H1 (cell line): ENCODE measurements at regions not wholly inside any gene's neighbourhood (a gene's known extent, or its start where the extent isn't known, plus 50 kb on each side); places are given as distances from the start of the nearest gene placed in this dataset.

Experiments used
- CTCF ChIA-PET: fragments of 300-600 bp; sonication (Branson Sonifier 250); formaldehyde crosslinking; loops from one replicate; lab custom pipeline; 2021; ENCODE audit not compliant: partially characterized antibody; lab: Charles Lee
- POLR2A ChIA-PET: fragments of 300-600 bp; sonication (Branson Sonifier 250); formaldehyde crosslinking; loops from one replicate; lab custom pipeline; 2021; ENCODE audit warnings: inconsistent platforms; ENCODE audit not compliant: partially characterized antibody; lab: Charles Lee
- DNase-seq, 2 experiments: peaks; one replicate each; pipeline versions ENCODE4 v3.0.0 to v3.0.0-alpha.2; 2010 to 2022; ENCODE audit warnings: low spot score in 2 of 2, low read depth in 1 of 2, mixed read lengths in 1 of 2
- FAIRE-seq: peaks from 2 replicates; lab custom pipeline; 2011; peaks lifted over from hg19 to GRCh38; lab: Jason Lieb, UNC
- H2AFZ ChIP-seq: 2 replicates; pipeline ENCODE4 v1.8.1; 2012; ENCODE audit warnings: low read length, inconsistent platforms
- H2AK5ac ChIP-seq: 2 replicates; pipeline ENCODE4 v1.6.1; 2013; ENCODE audit warnings: low read depth, low read length
- H2BK120ac ChIP-seq: replicated peaks from 2 replicates; pipeline ENCODE3; 2013; ENCODE audit warnings: low read depth, low read length, inconsistent platforms
- H2BK12ac ChIP-seq: 2 replicates; pipeline ENCODE4 v1.6.1; 2013; ENCODE audit warnings: low read depth, low read length
- H2BK15ac ChIP-seq: 2 replicates; pipeline ENCODE4 v1.6.1; 2013; ENCODE audit warnings: low read length
- H2BK20ac ChIP-seq: 2 replicates; pipeline ENCODE4 v1.6.1; 2013; ENCODE audit warnings: low read length
- H2BK5ac ChIP-seq: 2 replicates; pipeline ENCODE4 v1.6.1; 2013; ENCODE audit warnings: low read depth, low read length
- H3K14ac ChIP-seq: 2 replicates; pipeline ENCODE4 v1.6.1; 2013; ENCODE audit warnings: inconsistent platforms; ENCODE audit not compliant: insufficient read length
- H3K18ac ChIP-seq: 2 replicates; pipeline ENCODE4 v1.6.1; 2013; ENCODE audit warnings: low read length; ENCODE audit errors: extremely low read depth
- H3K23ac ChIP-seq: 2 replicates; pipeline ENCODE4 v1.6.1; 2013; ENCODE audit warnings: inconsistent platforms; ENCODE audit not compliant: insufficient read length
- H3K23me2 ChIP-seq: 2 replicates; pipeline ENCODE4 v1.6.1; 2013; ENCODE audit warnings: low read depth, low read length
- H3K27ac ChIP-seq: 2 replicates; pipeline ENCODE4 v1.6.1; 2011; ENCODE audit warnings: low read depth, low read length, inconsistent platforms
- H3K27me3 ChIP-seq, 4 experiments: replicated peaks in 1 of 4; 1 replicate in 1 of 4; 2 replicates in 3 of 4; pipeline versions ENCODE4 v1.6.1 to v1.8.1; 2011 to 2013; ENCODE audit warnings: low read length in 3 of 4, mild to moderate bottlenecking in 3 of 4, inconsistent platforms in 2 of 4, mixed read lengths in 2 of 4, moderate library complexity in 1 of 4; ENCODE audit not compliant: control insufficient read depth in 3 of 4, insufficient read depth in 3 of 4; ENCODE audit errors: extremely low read depth in 1 of 4
- H3K36me3 ChIP-seq, 4 experiments: 2 replicates each; pipeline versions ENCODE4 v1.6.1 to v1.8.1; 2011 to 2013; ENCODE audit warnings: mild to moderate bottlenecking in 4 of 4, low read length in 3 of 4, moderate library complexity in 2 of 4, control low read depth in 1 of 4, inconsistent platforms in 1 of 4; ENCODE audit not compliant: insufficient read depth in 4 of 4, control insufficient read depth in 2 of 4
- H3K4ac ChIP-seq: replicated peaks from 2 replicates; pipeline ENCODE3; 2013; ENCODE audit warnings: low read length, low read depth, mixed read lengths, inconsistent platforms; ENCODE audit not compliant: insufficient read length
- H3K4me1 ChIP-seq, 4 experiments: replicated peaks in 1 of 4; 1 replicate in 1 of 4; 2 replicates in 3 of 4; pipeline versions ENCODE4 v1.6.1 to v1.8.1; 2011 to 2013; ENCODE audit warnings: low read length in 3 of 4, inconsistent platforms in 2 of 4, mixed read lengths in 1 of 4; ENCODE audit not compliant: insufficient read depth in 4 of 4, control insufficient read depth in 3 of 4
- H3K4me2 ChIP-seq, 2 experiments: 2 replicates each; pipeline versions ENCODE4 v1.6.1 to v1.8.1; 2011 to 2013; ENCODE audit warnings: low read depth in 2 of 2, low read length in 2 of 2, control low read depth in 1 of 2, inconsistent platforms in 1 of 2, mild to moderate bottlenecking in 1 of 2; ENCODE audit not compliant: insufficient read depth in 1 of 2
- H3K4me3 ChIP-seq, 4 experiments: fragments of 200-600, 300-600 bp in 1 of 4; sonication (generic), shearing (Covaris generic), sonication (Bioruptor Twin) in 1 of 4; 2 replicates each; pipeline versions ENCODE4 v1.5.1 to v1.8.1; 2011 to 2016; ENCODE audit warnings: low read length in 4 of 4, low read depth in 3 of 4, control low read depth in 2 of 4, inconsistent platforms in 2 of 4, mild to moderate bottlenecking in 2 of 4, mixed read lengths in 1 of 4, moderate library complexity in 1 of 4; ENCODE audit not compliant: insufficient read depth in 2 of 4; ENCODE audit errors: extremely low read depth in 1 of 4
- H3K56ac ChIP-seq: replicated peaks from 2 replicates; pipeline ENCODE3; 2013; ENCODE audit warnings: low read depth, mild to moderate bottlenecking, mixed read lengths, low read length, inconsistent platforms; ENCODE audit not compliant: insufficient read length
- H3K79me1 ChIP-seq: 2 replicates; pipeline ENCODE4 v1.6.1; 2013; ENCODE audit warnings: low read depth, low read length, control low read depth
- H3K79me2 ChIP-seq, 2 experiments: 2 replicates each; pipeline versions ENCODE4 v1.6.1 to v1.8.1; 2012 to 2013; ENCODE audit warnings: low read length in 2 of 2, mild to moderate bottlenecking in 2 of 2, inconsistent platforms in 1 of 2; ENCODE audit not compliant: insufficient read depth in 2 of 2, control insufficient read depth in 1 of 2
- H3K9ac ChIP-seq, 4 experiments: replicated peaks in 1 of 4; 1 replicate in 1 of 4; 2 replicates in 3 of 4; pipeline versions ENCODE4 v1.6.1 to v1.8.1; 2011 to 2013; ENCODE audit warnings: low read depth in 3 of 4, low read length in 3 of 4, control low read depth in 2 of 4, mild to moderate bottlenecking in 2 of 4, moderate library complexity in 2 of 4, inconsistent platforms in 1 of 4; ENCODE audit errors: extremely low read depth in 1 of 4
- H3K9me3 ChIP-seq, 2 experiments: 2 replicates each; pipeline versions ENCODE4 v1.6.1 to v1.8.1; 2012 to 2013; ENCODE audit warnings: mild to moderate bottlenecking in 2 of 2, moderate library complexity in 2 of 2, control low read depth in 1 of 2, inconsistent platforms in 1 of 2, low read depth in 1 of 2, low read length in 1 of 2, mixed read lengths in 1 of 2; ENCODE audit not compliant: insufficient read depth in 2 of 2
- H4K20me1 ChIP-seq, 2 experiments: replicated peaks in 1 of 2; 2 replicates each; pipeline versions ENCODE3 to v1.8.1; 2011 to 2013; ENCODE audit warnings: inconsistent platforms in 2 of 2, low read length in 2 of 2, mild to moderate bottlenecking in 1 of 2; ENCODE audit not compliant: insufficient read depth in 2 of 2, control insufficient read depth in 1 of 2
- H4K5ac ChIP-seq: 2 replicates; pipeline ENCODE4 v1.6.1; 2013; ENCODE audit warnings: low read length, low read depth, mixed read lengths, inconsistent platforms; ENCODE audit not compliant: insufficient read length
- H4K8ac ChIP-seq: 2 replicates; pipeline ENCODE4 v1.8.0; 2013; ENCODE audit warnings: mild to moderate bottlenecking, moderate library complexity, low read length, inconsistent platforms; ENCODE audit not compliant: insufficient read depth; ENCODE audit errors: extremely low read depth
- H4K91ac ChIP-seq: replicated peaks from 2 replicates; pipeline ENCODE3; 2013; ENCODE audit warnings: low read length, mixed read lengths, inconsistent platforms; ENCODE audit not compliant: insufficient read length
- FOSL1 ChIP-seq: IDR thresholded peaks from 2 replicates; pipeline ENCODE4 v1.6.1; 2011; ENCODE audit warnings: mild to moderate bottlenecking, low read depth, low read length, moderate library complexity; ENCODE audit not compliant: insufficient read depth
- WGBS, 2 experiments: shearing (Covaris generic) in 1 of 2; methylation state at CpG; one replicate each; pipeline versions ENCODE4 v1.1.6 to v1.1.7; 2013 to 2015; ENCODE audit warnings: low lambda C conversion rate in 2 of 2, mixed read lengths in 2 of 2, inconsistent platforms in 1 of 2, low coverage in 1 of 2, missing lambda C conversion rate in 1 of 2; ENCODE audit not compliant: insufficient replicate concordance in 2 of 2, insufficient coverage in 1 of 2, insufficient read length in 1 of 2; ENCODE audit errors: extremely low coverage in 1 of 2, missing lambda C conversion rate in 1 of 2; 5-methylcytosine and 5-hydroxymethylcytosine counted together

DNA sequence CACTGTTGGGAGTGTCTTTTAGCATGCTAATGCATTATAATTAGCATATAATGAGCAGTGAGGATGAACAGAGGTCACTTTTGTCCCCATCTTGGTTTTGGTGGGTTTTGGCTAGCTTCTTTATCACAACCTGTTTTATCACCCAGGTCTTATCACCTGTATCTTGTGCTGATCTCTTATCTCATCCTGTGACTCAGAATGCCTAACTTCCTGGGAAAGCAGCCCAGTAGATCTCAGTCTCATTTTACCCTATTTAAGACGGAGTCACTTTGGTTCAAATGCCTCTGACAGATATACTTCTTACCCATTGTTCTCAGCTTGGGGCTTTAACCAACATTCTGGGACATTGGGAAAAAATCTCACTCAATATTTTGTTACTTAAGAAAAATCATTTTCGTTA is 348.7 kb downstream of the PBX1 start:
- FAIRE-seq (no peak), DNase-seq (no peak)
- H3K9ac ChIP-seq, result no peak overlapping the region
- no peaks in the 10 kb centered on the region for H3K79me1 ChIP-seq
- H3K79me2 ChIP-seq, result no peaks in the 10 kb centered on the region
- H3K4me1 ChIP-seq, result peaks cover 0 to 3% (median 0%) of the 10 kb centered on the region in 4 experiments; a peak in 3 of 7 replicates
- H2AK5ac ChIP-seq, result no peak overlapping the region
- H2BK20ac ChIP-seq, result no peak overlapping the region
- H4K20me1 ChIP-seq, result no peaks in the 10 kb centered on the region
- H3K4ac ChIP-seq, result no peak overlapping the region
- no peak overlapping the region for H3K18ac ChIP-seq
- no peak overlapping the region for H4K5ac ChIP-seq
- WGBS, 2 experiments, result 61% methylated on average over 2 of the region's 2 CpGs; no CpG with 5 or more reads in 1 of the 2 experiments
- no peak overlapping the region for H3K56ac ChIP-seq
- no peak overlapping the region for H2BK12ac ChIP-seq
- no peak overlapping the region for H4K8ac ChIP-seq
- no peaks in the 10 kb centered on the region for H3K23me2 ChIP-seq
- no peak overlapping the region for H3K4me2 ChIP-seq
- no peaks in the 10 kb centered on the region for H3K36me3 ChIP-seq
- H3K27me3 ChIP-seq, result no peaks in the 10 kb centered on the region
- no peak overlapping the region for H2BK5ac ChIP-seq
- H3K9me3 ChIP-seq, result no peaks in the 10 kb centered on the region
- H3K14ac ChIP-seq, result no peak overlapping the region
- no peak overlapping the region for H2BK120ac ChIP-seq
- no peak overlapping the region for H3K27ac ChIP-seq
- no peak overlapping the region for H2AFZ ChIP-seq
- no peak overlapping the region for H4K91ac ChIP-seq
- POLR2A ChIA-PET, result no interaction called here
- CTCF ChIA-PET, result no interaction called here
- H3K4me3 ChIP-seq, result no peak overlapping the region
- no peak overlapping the region for H2BK15ac ChIP-seq
- H3K23ac ChIP-seq, result no peak overlapping the region
- no peak for TF ChIP-seq FOSL1
